HEK293 (cell line): ENCODE measurements at regions not wholly inside any gene's neighbourhood (a gene's known extent, or its start where the extent isn't known, plus 50 kb on each side); places are given as distances from the start of the nearest gene placed in this dataset.

ENCODE experiments used
- CTCF ChIA-PET: fragments of 350-600 bp; formaldehyde crosslinking; extraction: SDS; loops from one replicate; lab custom pipeline; 2021; ENCODE audit warnings: antibody characterized with exemption; lab: Yijun Ruan, JAX
- POLR2A ChIA-PET: fragments of 300-600 bp; formaldehyde crosslinking; extraction: SDS; loops from one replicate; lab custom pipeline; 2020; ENCODE audit warnings: antibody characterized with exemption, inconsistent platforms; lab: Yijun Ruan, JAX
- H3K27ac ChIP-seq: fragments of 200-500 bp; sonication (Bioruptor generic); 2 replicates; pipeline ENCODE4 v1.5.1; 2014; ENCODE audit warnings: low read depth, low read length, control low read depth, inconsistent platforms; ENCODE audit errors: extremely low read depth
- H3K36me3 ChIP-seq, 2 experiments: fragments of 200-500 bp in 1 of 2; sonication (Bioruptor generic) in 1 of 2; 1 replicate in 1 of 2; 2 replicates in 1 of 2; pipeline ENCODE4 v1.5.1; 2014 to 2017; ENCODE audit warnings: inconsistent platforms in 2 of 2, low read length in 2 of 2; ENCODE audit not compliant: control insufficient read depth in 2 of 2, insufficient read depth in 1 of 2
- H3K4me1 ChIP-seq: fragments of 200-500 bp; sonication (Bioruptor generic); 2 replicates; pipeline ENCODE4 v1.5.1; 2014; ENCODE audit warnings: mild to moderate bottlenecking, low read length, inconsistent platforms; ENCODE audit not compliant: control insufficient read depth, insufficient read depth
- H3K4me3 ChIP-seq: 2 replicates; pipeline ENCODE4 v1.5.1; 2011; ENCODE audit warnings: low read depth, mild to moderate bottlenecking, control low read depth, low read length, moderate library complexity
- H3K9me3 ChIP-seq: fragments of 200-500 bp; sonication (Bioruptor generic); 2 replicates; pipeline ENCODE4 v1.5.1; 2014; ENCODE audit warnings: low read depth, low read length, inconsistent platforms; ENCODE audit not compliant: control insufficient read depth, insufficient read depth
- HOXC10 ChIP-seq: sonication (generic); formaldehyde crosslinking; IDR thresholded peaks from 2 replicates; pipeline ENCODE4 v1.8.1; 2023; ENCODE audit warnings: mild to moderate bottlenecking, missing genetic modification reagents
- MEIS1 ChIP-seq: sonication (generic); formaldehyde crosslinking; IDR thresholded peaks from 2 replicates; pipeline ENCODE4 v1.8.1; 2022; ENCODE audit warnings: missing genetic modification reagents, mild to moderate bottlenecking, borderline replicate concordance
- SCRT1 ChIP-seq: fragments of 450-650 bp; formaldehyde crosslinking; IDR thresholded peaks from 2 replicates; pipeline ENCODE4 v1.5.1; 2016; ENCODE audit warnings: missing biosample characterization, missing genetic modification characterization, borderline replicate concordance
- SETDB1 ChIP-seq: IDR thresholded peaks from one replicate; pipeline ENCODE4 v1.6.1; 2017; ENCODE audit warnings: mild to moderate bottlenecking, low read length, moderate library complexity, mixed read lengths; ENCODE audit not compliant: insufficient read length
- SP2 ChIP-seq: fragments of 450-650 bp; formaldehyde crosslinking; IDR thresholded peaks from 2 replicates; pipeline ENCODE4 v1.5.1; 2016; ENCODE audit warnings: missing biosample characterization, missing genetic modification characterization
- TRIM28 ChIP-seq: IDR thresholded peaks from 2 replicates; pipeline ENCODE4 v1.6.1; 2011; ENCODE audit warnings: low read length, control low read depth, borderline replicate concordance
- WT1 ChIP-seq: fragments of 450-650 bp; formaldehyde crosslinking; IDR thresholded peaks from 2 replicates; pipeline ENCODE4 v1.5.1; 2016; ENCODE audit warnings: missing biosample characterization, missing genetic modification characterization
- ZFP3 ChIP-seq: fragments of 450-650 bp; formaldehyde crosslinking; IDR thresholded peaks from 2 replicates; pipeline ENCODE4 v1.5.1; 2016; ENCODE audit warnings: low read depth, missing biosample characterization, missing genetic modification characterization
- ZNF121 ChIP-seq: fragments of 450-650 bp; formaldehyde crosslinking; IDR thresholded peaks from 2 replicates; pipeline ENCODE4 v1.5.1; 2016; ENCODE audit warnings: missing biosample characterization, missing genetic modification characterization
- ZNF169 ChIP-seq: fragments of 450-650 bp; formaldehyde crosslinking; IDR thresholded peaks from 2 replicates; pipeline ENCODE4 v1.5.1; 2016; ENCODE audit warnings: missing biosample characterization, missing genetic modification characterization
- ZNF174 ChIP-seq: fragments of 450-650 bp; formaldehyde crosslinking; IDR thresholded peaks from 2 replicates; pipeline ENCODE4 v1.5.0; 2017; ENCODE audit warnings: missing biosample characterization, mild to moderate bottlenecking, missing genetic modification characterization
- ZNF214 ChIP-seq: fragments of 450-650 bp; formaldehyde crosslinking; IDR thresholded peaks from 2 replicates; pipeline ENCODE4 v1.5.1; 2017; ENCODE audit warnings: missing biosample characterization, mild to moderate bottlenecking, missing genetic modification characterization, borderline replicate concordance
- ZNF473 ChIP-seq: fragments of 450-650 bp; formaldehyde crosslinking; IDR thresholded peaks from 2 replicates; pipeline ENCODE4 v1.5.1; 2017; ENCODE audit warnings: missing biosample characterization, missing genetic modification characterization
- ZNF555 ChIP-seq: fragments of 450-650 bp; formaldehyde crosslinking; conservative IDR thresholded peaks from 2 replicates; pipeline ENCODE4 v1.5.1; 2017; ENCODE audit warnings: missing biosample characterization, mild to moderate bottlenecking, missing genetic modification characterization, inconsistent platforms
- ZNF561 ChIP-seq: fragments of 450-650 bp; IDR thresholded peaks from 2 replicates; pipeline ENCODE4 v1.5.1; 2018; ENCODE audit warnings: missing biosample characterization, missing genetic modification characterization, borderline replicate concordance
- ZNF629 ChIP-seq: fragments of 450-650 bp; formaldehyde crosslinking; IDR thresholded peaks from 2 replicates; pipeline ENCODE4 v1.5.1; 2017; ENCODE audit warnings: missing biosample characterization, missing genetic modification characterization
- ZNF658 ChIP-seq: fragments of 450-650 bp; formaldehyde crosslinking; IDR thresholded peaks from 2 replicates; pipeline ENCODE4; 2016; ENCODE audit warnings: missing biosample characterization, missing genetic modification characterization
- ZNF660 ChIP-seq: fragments of 450-650 bp; IDR thresholded peaks from 2 replicates; pipeline ENCODE4 v1.5.1; 2018; ENCODE audit warnings: missing biosample characterization, mild to moderate bottlenecking, missing genetic modification characterization
- ZNF747 ChIP-seq: fragments of 450-650 bp; formaldehyde crosslinking; IDR thresholded peaks from 2 replicates; pipeline ENCODE4 v1.5.1; 2016; ENCODE audit warnings: missing biosample characterization, missing genetic modification characterization
- ZNF837 ChIP-seq: fragments of 450-650 bp; formaldehyde crosslinking; IDR thresholded peaks from 2 replicates; pipeline ENCODE4 v1.5.1; 2016; ENCODE audit warnings: missing biosample characterization, missing genetic modification characterization
- TF ChIP-seq, protein P1 (sequence below): fragments of 450-650 bp; formaldehyde crosslinking; IDR thresholded peaks from 2 replicates; pipeline ENCODE4 v1.5.1; 2016; ENCODE audit warnings: missing biosample characterization, missing genetic modification characterization
- TF ChIP-seq, protein P2 (sequence below): fragments of 450-650 bp; IDR thresholded peaks from 2 replicates; pipeline ENCODE4 v1.5.1; 2018; ENCODE audit warnings: missing biosample characterization, mild to moderate bottlenecking, missing genetic modification characterization
- TF ChIP-seq, protein P3 (sequence below): fragments of 450-650 bp; formaldehyde crosslinking; IDR thresholded peaks from 2 replicates; pipeline ENCODE4 v1.5.1; 2017; ENCODE audit warnings: missing biosample characterization, missing genetic modification characterization

DNA sequence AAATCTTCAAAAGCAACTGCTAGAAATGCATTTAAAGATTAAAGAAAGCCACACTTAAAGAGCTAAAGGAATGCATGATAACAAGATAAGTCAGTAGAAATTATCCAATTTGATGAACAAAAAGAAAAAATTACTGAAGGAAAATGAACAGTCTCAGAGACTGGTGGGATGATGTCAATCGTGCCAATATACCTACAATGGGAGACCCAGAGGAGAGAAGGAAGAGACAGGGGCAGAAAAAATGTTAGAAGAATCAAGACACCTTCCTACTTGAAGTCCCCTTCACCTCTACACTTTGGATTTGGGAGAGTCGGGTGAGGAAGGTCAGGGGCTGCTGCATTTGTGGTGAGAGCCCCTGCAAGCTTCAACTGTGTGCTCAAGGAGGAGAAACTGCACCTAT lies 216.3 kb downstream of the BUD13 start:
- Histone ChIP-seq H3K9me3 (no peaks in the 10 kb centered on the region), H3K36me3 (no peaks in the 10 kb centered on the region), H3K4me1 (no peaks in the 10 kb centered on the region), H3K27ac (no peak overlapping the region), H3K4me3 (no peak overlapping the region)
- TF ChIP-seq ZNF561 (tag by site-specific recombination) (no peak), SETDB1 (peak; percentile 75)
- CTCF ChIA-PET, result no interaction called here
- POLR2A ChIA-PET, result no interaction called here

DNA sequence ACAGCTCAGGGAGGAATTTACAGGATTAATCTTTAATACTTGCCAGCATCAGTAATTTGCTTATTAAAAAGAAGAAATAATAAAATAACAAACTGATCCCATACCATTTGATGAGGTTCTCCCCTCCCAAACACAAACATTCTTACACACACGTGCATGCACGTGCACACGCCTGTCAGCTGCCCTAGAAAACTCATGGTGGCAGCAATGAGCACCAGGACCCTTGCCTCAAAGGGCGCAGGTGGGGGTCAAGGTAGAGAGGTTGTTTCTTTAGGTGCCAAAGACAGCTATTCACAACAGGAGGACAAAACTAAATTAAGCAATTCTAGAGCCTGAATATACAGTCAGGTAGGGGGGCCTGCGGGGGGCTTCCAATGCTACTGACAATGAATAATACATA lies 219.3 kb downstream of the BUD13 start:
- H3K27ac ChIP-seq, result no peak overlapping the region
- H3K36me3 ChIP-seq, result no peaks in the 10 kb centered on the region
- TF ChIP-seq SCRT1 (tag by site-specific recombination), result no peak
- no peaks in the 10 kb centered on the region for H3K4me1 ChIP-seq
- H3K9me3 ChIP-seq, result no peaks in the 10 kb centered on the region
- ChIA-PET POLR2A (no interaction called here), CTCF (interaction anchor here (1.0 kb wide), 1 partner anchor 50 kb away, joined by 3 read pairs; no protein-coding TSS in a partner anchor)
- H3K4me3 ChIP-seq, result no peak overlapping the region

DNA sequence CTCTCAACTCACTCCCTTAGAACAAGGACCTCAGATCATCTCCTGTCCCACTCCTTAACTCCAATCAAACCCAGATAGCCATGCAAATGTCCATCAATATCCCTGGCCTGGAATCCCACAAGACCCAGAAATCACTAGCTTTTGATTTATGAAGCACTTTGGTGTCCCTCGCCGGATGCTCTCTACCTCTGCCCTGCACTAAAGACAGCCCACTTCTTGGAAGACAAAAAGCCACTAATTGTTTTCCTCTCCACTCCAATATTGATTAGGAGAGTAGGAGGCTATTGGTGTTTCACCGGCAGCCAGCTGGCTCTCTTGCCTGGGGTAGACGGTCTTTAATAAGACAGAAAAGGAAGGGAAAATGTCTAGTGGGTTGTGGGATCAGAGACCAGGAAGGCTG lies 221.2 kb downstream of the BUD13 start:
- ChIA-PET CTCF (no interaction called here), POLR2A (interaction anchor here (0.5 kb wide), 1 partner anchor 11 kb away, joined by 3 read pairs; no protein-coding TSS in a partner anchor)
- no peak for TF ChIP-seq ZNF169 (tag by site-specific recombination)
- TF ChIP-seq ZNF121 (tag by site-specific recombination), result no peak
- TF ChIP-seq MEIS1 (CRISPR knock-in tag), result no peak
- TF ChIP-seq ZNF658 (tag by site-specific recombination), result no peak
- TF ChIP-seq ZNF473, result no peak
- Histone ChIP-seq H3K4me3 (no peak overlapping the region), H3K9me3 (no peaks in the 10 kb centered on the region), H3K27ac (no peak overlapping the region), H3K4me1 (no peaks in the 10 kb centered on the region), H3K36me3 (no peaks in the 10 kb centered on the region)

DNA sequence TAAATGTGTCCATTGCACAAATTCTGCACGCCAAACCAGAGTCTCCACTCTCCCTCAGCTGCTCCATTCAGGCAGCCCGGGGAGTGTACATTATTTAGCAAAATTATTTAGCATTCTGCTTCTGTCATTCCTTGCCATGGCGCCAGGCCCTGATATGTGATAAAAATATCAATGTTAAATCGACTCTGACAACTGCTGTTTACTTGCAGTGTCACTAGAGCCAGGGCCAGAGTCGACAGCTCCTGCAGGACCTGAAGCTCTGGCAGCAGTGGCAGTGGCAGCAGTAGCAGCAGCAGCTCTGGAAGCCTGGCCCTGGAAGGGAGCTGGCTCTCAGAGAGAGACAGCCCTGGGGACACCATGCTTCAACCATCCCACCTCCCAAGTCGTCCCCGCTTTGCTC lies 224.5 kb downstream of the BUD13 start:
- H3K4me1 ChIP-seq, result no peaks in the 10 kb centered on the region
- CTCF ChIA-PET, result interaction anchor here (0.7 kb wide), 1 partner anchor 41 kb away, joined by 4 read pairs; no protein-coding TSS in a partner anchor
- H3K9me3 ChIP-seq, result no peaks in the 10 kb centered on the region
- TF ChIP-seq ZNF747 (tag by site-specific recombination) (no peak), ZNF214 (tag by site-specific recombination) (no peak), ZFP3 (tag by site-specific recombination) (no peak), TRIM28 (no peak), ZNF555 (tag by site-specific recombination) (no peak)
- TF ChIP-seq, protein P1, sequence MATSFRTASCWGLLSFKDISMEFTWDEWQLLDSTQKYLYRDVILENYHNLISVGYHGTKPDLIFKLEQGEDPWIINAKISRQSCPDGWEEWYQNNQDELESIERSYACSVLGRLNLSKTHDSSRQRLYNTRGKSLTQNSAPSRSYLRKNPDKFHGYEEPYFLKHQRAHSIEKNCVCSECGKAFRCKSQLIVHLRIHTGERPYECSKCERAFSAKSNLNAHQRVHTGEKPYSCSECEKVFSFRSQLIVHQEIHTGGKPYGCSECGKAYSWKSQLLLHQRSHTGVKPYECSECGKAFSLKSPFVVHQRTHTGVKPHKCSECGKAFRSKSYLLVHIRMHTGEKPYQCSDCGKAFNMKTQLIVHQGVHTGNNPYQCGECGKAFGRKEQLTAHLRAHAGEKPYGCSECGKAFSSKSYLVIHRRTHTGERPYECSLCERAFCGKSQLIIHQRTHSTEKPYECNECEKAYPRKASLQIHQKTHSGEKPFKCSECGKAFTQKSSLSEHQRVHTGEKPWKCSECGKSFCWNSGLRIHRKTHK (tag by site-specific recombination), result no peak
- no peak overlapping the region for H3K4me3 ChIP-seq
- H3K27ac ChIP-seq, result no peak overlapping the region
- H3K36me3 ChIP-seq, result no peaks in the 10 kb centered on the region
- POLR2A ChIA-PET, result no interaction called here

DNA sequence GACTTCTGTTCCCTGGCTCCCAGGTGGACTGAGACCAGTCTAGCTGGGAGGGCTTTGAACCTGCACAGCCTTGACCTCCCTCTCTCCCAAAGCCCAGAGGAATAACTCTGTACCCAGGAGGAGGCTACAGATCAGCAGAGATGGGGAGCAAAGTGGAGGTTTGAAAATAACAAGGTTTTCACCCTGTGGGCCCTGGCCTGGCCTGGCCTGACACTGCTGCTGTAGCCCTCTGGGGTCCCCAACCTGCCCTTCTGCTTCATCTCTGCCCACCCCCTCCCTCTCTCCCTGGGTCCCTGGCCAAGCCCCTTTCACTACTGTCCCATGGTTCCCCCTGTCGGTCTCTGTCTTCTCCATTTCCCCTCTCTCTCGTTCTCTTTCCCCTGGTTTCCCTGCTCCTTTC lies 225.2 kb downstream of the BUD13 start:
- no peaks in the 10 kb centered on the region for H3K4me1 ChIP-seq
- no peak overlapping the region for H3K4me3 ChIP-seq
- CTCF ChIA-PET, result interaction anchor here (0.7 kb wide), 1 partner anchor 40 kb away, joined by 4 read pairs; no protein-coding TSS in a partner anchor
- no peak overlapping the region for H3K27ac ChIP-seq
- H3K36me3 ChIP-seq, result no peaks in the 10 kb centered on the region
- no peaks in the 10 kb centered on the region for H3K9me3 ChIP-seq
- POLR2A ChIA-PET, result no interaction called here
- no peak for TF ChIP-seq WT1 (tag by site-specific recombination)
- TF ChIP-seq TRIM28, result no peak
- TF ChIP-seq ZNF837 (tag by site-specific recombination), result no peak
- no peak for TF ChIP-seq ZNF174 (tag by site-specific recombination)
- TF ChIP-seq ZNF660 (tag by site-specific recombination), result no peak
- TF ChIP-seq, protein P2, sequence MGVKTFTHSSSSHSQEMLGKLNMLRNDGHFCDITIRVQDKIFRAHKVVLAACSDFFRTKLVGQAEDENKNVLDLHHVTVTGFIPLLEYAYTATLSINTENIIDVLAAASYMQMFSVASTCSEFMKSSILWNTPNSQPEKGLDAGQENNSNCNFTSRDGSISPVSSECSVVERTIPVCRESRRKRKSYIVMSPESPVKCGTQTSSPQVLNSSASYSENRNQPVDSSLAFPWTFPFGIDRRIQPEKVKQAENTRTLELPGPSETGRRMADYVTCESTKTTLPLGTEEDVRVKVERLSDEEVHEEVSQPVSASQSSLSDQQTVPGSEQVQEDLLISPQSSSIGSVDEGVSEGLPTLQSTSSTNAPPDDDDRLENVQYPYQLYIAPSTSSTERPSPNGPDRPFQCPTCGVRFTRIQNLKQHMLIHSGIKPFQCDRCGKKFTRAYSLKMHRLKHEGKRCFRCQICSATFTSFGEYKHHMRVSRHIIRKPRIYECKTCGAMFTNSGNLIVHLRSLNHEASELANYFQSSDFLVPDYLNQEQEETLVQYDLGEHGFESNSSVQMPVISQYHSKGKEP (tag by site-specific recombination), result no peak
- TF ChIP-seq ZNF629 (tag by site-specific recombination), result no peak
- no peak for TF ChIP-seq HOXC10 (CRISPR knock-in tag)
- no peak for TF ChIP-seq SP2 (tag by site-specific recombination)
- TF ChIP-seq, protein P3, sequence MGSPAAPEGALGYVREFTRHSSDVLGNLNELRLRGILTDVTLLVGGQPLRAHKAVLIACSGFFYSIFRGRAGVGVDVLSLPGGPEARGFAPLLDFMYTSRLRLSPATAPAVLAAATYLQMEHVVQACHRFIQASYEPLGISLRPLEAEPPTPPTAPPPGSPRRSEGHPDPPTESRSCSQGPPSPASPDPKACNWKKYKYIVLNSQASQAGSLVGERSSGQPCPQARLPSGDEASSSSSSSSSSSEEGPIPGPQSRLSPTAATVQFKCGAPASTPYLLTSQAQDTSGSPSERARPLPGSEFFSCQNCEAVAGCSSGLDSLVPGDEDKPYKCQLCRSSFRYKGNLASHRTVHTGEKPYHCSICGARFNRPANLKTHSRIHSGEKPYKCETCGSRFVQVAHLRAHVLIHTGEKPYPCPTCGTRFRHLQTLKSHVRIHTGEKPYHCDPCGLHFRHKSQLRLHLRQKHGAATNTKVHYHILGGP (tag by site-specific recombination), result no peak
